ENCODE measurements at regions not wholly inside any gene's neighbourhood (a gene's known extent, or its start where the extent isn't known, plus 50 kb on each side); places are given as distances from the start of the nearest gene placed in this dataset.
"Not testable (repeated sequence)": the region's sequence is repeated elsewhere in the genome, so short reads cannot be mapped to it uniquely, and the experiment has no call there.

GRCh38 chr12:86387591-86388145 lies 131.5 kb upstream of the MGAT4C start:
- H3K27me3 ChIP-seq (ENCODE audit: control insufficient read depth in 2 of 2, insufficient read depth in 2 of 2, low read length in 2 of 2), result no peaks in the 10 kb centered on the region
- BruUV-seq (replicated peaks), result no TSS peak
- DNase-seq (ENCODE audit: low read depth, low spot score) (no peak), FAIRE-seq (no peak)
- no peak overlapping the region for H3K4me2 ChIP-seq (ENCODE audit: insufficient read depth, low read length)
- no peaks in the 10 kb centered on the region for H4K20me1 ChIP-seq (replicated peaks; ENCODE audit: control insufficient read depth, extremely low read depth, insufficient read depth, low read length)
- TF ChIP-seq CTCF (IDR thresholded peaks at IDR 0.05; ENCODE audit: extremely low read depth in 1 of 2, insufficient read depth in 1 of 2, low read depth in 1 of 2, low read length in 2 of 2) (no peak), POLR2AphosphoS5 (IDR thresholded peaks at IDR 0.05; ENCODE audit: insufficient read depth, low read depth, low read length) (no peak), EZH2 (IDR thresholded peaks at IDR 0.05; ENCODE audit: borderline replicate concordance, low read depth, low read length, severe bottlenecking) (no peak), GATA2 (IDR thresholded peaks at IDR 0.05; ENCODE audit: insufficient read depth, insufficient read length, low read depth, low read length) (no peak), POLR2A (IDR thresholded peaks at IDR 0.05; ENCODE audit: low read depth, low read length) (no peak), JUN (IDR thresholded peaks at IDR 0.05; ENCODE audit: borderline replicate concordance, insufficient read depth, insufficient read length, low read depth) (no peak), FOS (IDR thresholded peaks at IDR 0.05; ENCODE audit: borderline replicate concordance, insufficient read depth, low read length) (no peak), MYC (IDR thresholded peaks at IDR 0.05; ENCODE audit: low read depth, low read length) (no peak)
- TF ChIP-seq, protein P1, sequence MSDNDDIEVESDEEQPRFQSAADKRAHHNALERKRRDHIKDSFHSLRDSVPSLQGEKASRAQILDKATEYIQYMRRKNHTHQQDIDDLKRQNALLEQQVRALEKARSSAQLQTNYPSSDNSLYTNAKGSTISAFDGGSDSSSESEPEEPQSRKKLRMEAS (IDR thresholded peaks at IDR 0.05; ENCODE audit: insufficient read depth, insufficient read length), result no peak
- CTCF ChIA-PET, result interaction anchor here (0.7 to 1.3 kb wide), 4 partner anchors 9 to 455 kb away, joined by 3 to 4 read pairs (median 4); no protein-coding TSS in a partner anchor
- POLR2A ChIA-PET, result no interaction called here
- H3K36me3 ChIP-seq (ENCODE audit: control insufficient read depth in 2 of 2, extremely low read depth in 1 of 2, insufficient read depth in 2 of 2, low read length in 2 of 2), result no peaks in the 10 kb centered on the region
- no peak overlapping the region for H3K27ac ChIP-seq (ENCODE audit: insufficient read depth, low read depth, low read length)
- intact Hi-C loops (cut with micrococcal nuclease) (no loop called here), dilution Hi-C loops (cut with MboI; ENCODE audit: extremely low pct_ligation_motif_present, low sequenced_read_pairs) (no loop called here)
- H2AFZ ChIP-seq (ENCODE audit: low read depth, low read length), result no peak overlapping the region
- no peak overlapping the region for H3K9ac ChIP-seq (replicated peaks; ENCODE audit: extremely low read depth, insufficient read depth, low read length)
- no peaks in the 10 kb centered on the region for H3K79me2 ChIP-seq (ENCODE audit: control insufficient read depth, insufficient read depth, low read length)
- H3K9me1 ChIP-seq (replicated peaks; ENCODE audit: control insufficient read depth, extremely low read depth, insufficient read depth, low read length), result no peaks in the 10 kb centered on the region
- no peaks in the 10 kb centered on the region for H3K4me1 ChIP-seq (ENCODE audit: control insufficient read depth, extremely low read depth, insufficient read depth, low read length)
- H3K4me3 ChIP-seq (replicated peaks in 1 of 3; ENCODE audit: insufficient read depth in 1 of 3, low read depth in 1 of 3, low read length in 3 of 3), result no peak overlapping the region
- no peaks in the 10 kb centered on the region for H3K9me3 ChIP-seq (replicated peaks; ENCODE audit: control insufficient read depth, insufficient read depth, low read length)

DNA sequence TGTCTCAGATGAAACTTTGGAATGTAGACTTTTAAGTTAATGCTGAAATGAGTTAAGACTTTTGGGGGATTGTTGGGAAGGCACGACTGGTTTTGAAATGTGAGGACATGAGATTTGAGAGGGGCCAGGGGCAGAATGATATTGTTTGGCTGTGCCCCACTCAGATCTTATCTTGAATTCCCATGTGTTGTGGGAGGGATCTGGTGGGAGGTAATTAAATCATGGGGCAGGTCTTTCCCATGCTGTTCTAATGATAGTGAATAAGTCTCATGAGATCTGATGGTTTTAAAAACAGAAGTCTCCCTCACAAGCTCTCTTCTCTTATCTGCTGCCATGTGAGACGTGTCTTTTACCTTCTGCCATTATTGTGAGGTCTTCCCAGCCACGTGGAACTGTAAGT lies 127.6 kb upstream of the MGAT4C start:
- H3K4me1 ChIP-seq (ENCODE audit: control insufficient read depth, extremely low read depth, insufficient read depth, low read length); H4K20me1 ChIP-seq (replicated peaks; ENCODE audit: control insufficient read depth, extremely low read depth, insufficient read depth, low read length); intact Hi-C loops (cut with micrococcal nuclease); BruUV-seq (replicated peaks); H3K9ac ChIP-seq (replicated peaks; ENCODE audit: extremely low read depth, insufficient read depth, low read length); H3K36me3 ChIP-seq (ENCODE audit: control insufficient read depth in 2 of 2, extremely low read depth in 1 of 2, insufficient read depth in 2 of 2, low read length in 2 of 2); H3K79me2 ChIP-seq (ENCODE audit: control insufficient read depth, insufficient read depth, low read length); H3K9me1 ChIP-seq (replicated peaks; ENCODE audit: control insufficient read depth, extremely low read depth, insufficient read depth, low read length); POLR2A ChIA-PET; H3K4me3 ChIP-seq (replicated peaks in 1 of 3; ENCODE audit: insufficient read depth in 1 of 3, low read depth in 1 of 3, low read length in 3 of 3); H2AFZ ChIP-seq (ENCODE audit: low read depth, low read length); DNase-seq (ENCODE audit: low read depth, low spot score); H3K9me3 ChIP-seq (replicated peaks; ENCODE audit: control insufficient read depth, insufficient read depth, low read length); FAIRE-seq; H3K27me3 ChIP-seq (ENCODE audit: control insufficient read depth in 2 of 2, insufficient read depth in 2 of 2, low read length in 2 of 2); H3K27ac ChIP-seq (ENCODE audit: insufficient read depth, low read depth, low read length); dilution Hi-C loops (cut with MboI; ENCODE audit: extremely low pct_ligation_motif_present, low sequenced_read_pairs); H3K4me2 ChIP-seq (ENCODE audit: insufficient read depth, low read length): not testable (repeated sequence)
- CTCF ChIA-PET, result interaction anchor here (1.8 kb wide), 1 partner anchor 17 kb away, joined by 3 read pairs; no protein-coding TSS in a partner anchor

Measured in endothelial cell of umbilical vein (primary cell).